Trophoblast cell (in vitro differentiated cells and primary cell): ENCODE measurements at regions not wholly inside any gene's neighbourhood (a gene's known extent, or its start where the extent isn't known, plus 50 kb on each side); places are given as distances from the start of the nearest gene placed in this dataset.

Source experiments
- DNase-seq, 2 donors: peaks; one replicate each; pipeline ENCODE4 v3.0.0-alpha.2; 2016
- H2AFZ ChIP-seq: 2 replicates; pipeline ENCODE4 v1.6.1; 2013; ENCODE audit warnings: low read length, moderate library complexity, mild to moderate bottlenecking; ENCODE audit not compliant: insufficient read depth, poor library complexity
- H2AK5ac ChIP-seq: 2 replicates; pipeline ENCODE4 v1.6.1; 2013; ENCODE audit warnings: mild to moderate bottlenecking, low read length
- H2BK120ac ChIP-seq: 2 replicates; pipeline ENCODE4 v1.6.1; 2013; ENCODE audit warnings: low read length, mild to moderate bottlenecking, moderate library complexity; ENCODE audit not compliant: insufficient read depth, poor library complexity
- H2BK12ac ChIP-seq: 2 replicates; pipeline ENCODE4 v1.6.1; 2013; ENCODE audit warnings: mild to moderate bottlenecking, low read length, moderate library complexity
- H2BK5ac ChIP-seq: 2 replicates; pipeline ENCODE4 v1.6.1; 2013; ENCODE audit warnings: low read length, low read depth, moderate library complexity, mild to moderate bottlenecking; ENCODE audit not compliant: poor library complexity
- H3K14ac ChIP-seq: 2 replicates; pipeline ENCODE4 v1.6.1; 2013; ENCODE audit warnings: mild to moderate bottlenecking, low read length
- H3K18ac ChIP-seq: 2 replicates; pipeline ENCODE4 v1.6.1; 2013; ENCODE audit warnings: mild to moderate bottlenecking, low read length
- H3K23ac ChIP-seq: 2 replicates; pipeline ENCODE4 v1.6.1; 2013; ENCODE audit warnings: low read length
- H3K27ac ChIP-seq: 2 replicates; pipeline ENCODE4 v1.5.1; 2013; ENCODE audit warnings: low read depth, mild to moderate bottlenecking, inconsistent platforms, low read length, moderate library complexity
- H3K27me3 ChIP-seq: 2 replicates; pipeline ENCODE4 v1.6.1; 2013; ENCODE audit warnings: inconsistent platforms, mild to moderate bottlenecking, low read length, moderate library complexity; ENCODE audit not compliant: insufficient read depth
- H3K36me3 ChIP-seq, 2 experiments: 1 replicate in 1 of 2; 2 replicates in 1 of 2; pipeline ENCODE4 v1.6.1; 2013; ENCODE audit warnings: low read length in 2 of 2, mild to moderate bottlenecking in 2 of 2, moderate library complexity in 1 of 2; ENCODE audit not compliant: insufficient read depth in 2 of 2, control insufficient read depth in 1 of 2
- H3K4ac ChIP-seq: 2 replicates; pipeline ENCODE4 v1.6.1; 2013; ENCODE audit warnings: low read depth, mild to moderate bottlenecking, low read length, moderate library complexity
- H3K4me1 ChIP-seq, 2 experiments: 1 replicate in 1 of 2; 2 replicates in 1 of 2; pipeline ENCODE4 v1.6.1; 2013; ENCODE audit warnings: low read length in 2 of 2, mild to moderate bottlenecking in 2 of 2, moderate library complexity in 1 of 2; ENCODE audit not compliant: insufficient read depth in 2 of 2, control insufficient read depth in 1 of 2
- H3K4me2 ChIP-seq: 2 replicates; pipeline ENCODE4 v1.6.1; 2013; ENCODE audit warnings: inconsistent platforms, mild to moderate bottlenecking, low read length, moderate library complexity
- H3K4me3 ChIP-seq: 2 replicates; pipeline ENCODE4 v1.5.1; 2013; ENCODE audit warnings: mild to moderate bottlenecking, low read depth, low read length, inconsistent platforms
- H3K79me1 ChIP-seq: one replicate; pipeline ENCODE4 v1.6.1; 2013; ENCODE audit warnings: low read length
- H3K79me2 ChIP-seq: 2 replicates; pipeline ENCODE4 v1.6.1; 2013; ENCODE audit warnings: low read length, mild to moderate bottlenecking; ENCODE audit not compliant: control insufficient read depth, insufficient read depth, poor library complexity
- H3K9ac ChIP-seq: 2 replicates; pipeline ENCODE4 v1.6.1; 2013; ENCODE audit warnings: mild to moderate bottlenecking, low read length
- H3K9me3 ChIP-seq: 2 replicates; pipeline ENCODE4 v1.6.1; 2013; ENCODE audit warnings: low read depth, mild to moderate bottlenecking, control low read depth, inconsistent platforms, low read length; ENCODE audit not compliant: insufficient read depth
- H4K12ac ChIP-seq: 2 replicates; pipeline ENCODE4 v1.6.1; 2013; ENCODE audit warnings: low read depth, mild to moderate bottlenecking, low read length, moderate library complexity
- H4K8ac ChIP-seq: 2 replicates; pipeline ENCODE4 v1.6.1; 2013; ENCODE audit warnings: low read depth, mild to moderate bottlenecking, low read length, moderate library complexity
- H4K91ac ChIP-seq: one replicate; pipeline ENCODE4 v1.6.1; 2013; ENCODE audit warnings: low read depth, mild to moderate bottlenecking, low read length, moderate library complexity
- WGBS: extraction: QIAGEN DNeasy Blood & Tissue Kit; methylation state at CpG from one replicate; pipeline ENCODE4 v1.1.7; 2013; ENCODE audit warnings: missing lambda C conversion rate; ENCODE audit not compliant: insufficient read length, insufficient coverage; ENCODE audit errors: extremely low coverage; 5-methylcytosine and 5-hydroxymethylcytosine counted together

- Histone ChIP-seq H2BK5ac (no peak overlapping the region), H4K12ac (no peak overlapping the region), H3K36me3 (no peaks in the 10 kb centered on the region), H4K91ac (no peak overlapping the region), H3K14ac (no peak overlapping the region), H3K4me2 (no peak overlapping the region), H3K27ac (no peak overlapping the region), H3K4ac (no peak overlapping the region), H3K23ac (no peak overlapping the region), H2BK120ac (no peak overlapping the region), H3K4me1 (no peaks in the 10 kb centered on the region), H3K4me3 (no peak overlapping the region), H3K9me3 (peaks cover 2% of the 10 kb centered on the region), H3K79me2 (no peaks in the 10 kb centered on the region), H2AFZ (no peak overlapping the region), H4K8ac (no peak overlapping the region), H3K79me1 (no peaks in the 10 kb centered on the region), H2BK12ac (no peak overlapping the region), H3K9ac (no peak overlapping the region), H3K27me3 (no peaks in the 10 kb centered on the region), H3K18ac (no peak overlapping the region), H2AK5ac (no peak overlapping the region)
- WGBS = no CpG with 5 or more reads among the region's 3 CpGs
- no peak for DNase-seq
Measured at GRCh38 chr1:61572046-61572445, 152.9 kb downstream of the TM2D1 start.

- no peak overlapping the region for H3K9ac ChIP-seq
- H3K4me3 ChIP-seq = no peak overlapping the region
- no peak for DNase-seq
- no peak overlapping the region for H3K4me2 ChIP-seq
- H2BK5ac ChIP-seq = no peak overlapping the region
- no peak overlapping the region for H3K27ac ChIP-seq
- no peak overlapping the region for H3K4ac ChIP-seq
- no peak overlapping the region for H3K18ac ChIP-seq
- no peak overlapping the region for H4K12ac ChIP-seq
- H3K23ac ChIP-seq = no peak overlapping the region
- no peak overlapping the region for H4K8ac ChIP-seq
- H2BK12ac ChIP-seq = no peak overlapping the region
- WGBS = no CpG with 5 or more reads among the region's 1 CpG
- H3K36me3 ChIP-seq = no peaks in the 10 kb centered on the region
- H4K91ac ChIP-seq = no peak overlapping the region
- no peaks in the 10 kb centered on the region for H3K4me1 ChIP-seq
- no peaks in the 10 kb centered on the region for H3K79me2 ChIP-seq
- no peaks in the 10 kb centered on the region for H3K79me1 ChIP-seq
- H2AK5ac ChIP-seq = no peak overlapping the region
- peaks cover 9% of the 10 kb centered on the region for H3K9me3 ChIP-seq
- H2BK120ac ChIP-seq = no peak overlapping the region
- H3K14ac ChIP-seq = no peak overlapping the region
- no peak overlapping the region for H2AFZ ChIP-seq
- H3K27me3 ChIP-seq = no peaks in the 10 kb centered on the region
Measured at GRCh38 chr1:61570191-61570590, 154.8 kb downstream of the TM2D1 start.

GRCh38 chr1:61569303-61569621 is 155.7 kb downstream of the TM2D1 start:
- Histone ChIP-seq H4K12ac (no peak overlapping the region), H2BK12ac (no peak overlapping the region), H3K9me3 (peaks cover 9% of the 10 kb centered on the region), H3K4me2 (no peak overlapping the region), H3K14ac (no peak overlapping the region), H4K8ac (no peak overlapping the region), H4K91ac (no peak overlapping the region), H3K36me3 (no peaks in the 10 kb centered on the region), H3K9ac (no peak overlapping the region), H3K4me1 (no peaks in the 10 kb centered on the region), H3K79me2 (no peaks in the 10 kb centered on the region), H2BK120ac (no peak overlapping the region), H3K27ac (no peak overlapping the region), H3K18ac (no peak overlapping the region), H2AK5ac (no peak overlapping the region), H3K79me1 (no peaks in the 10 kb centered on the region), H3K4ac (no peak overlapping the region), H2AFZ (no peak overlapping the region), H3K4me3 (no peak overlapping the region), H2BK5ac (no peak overlapping the region), H3K23ac (no peak overlapping the region), H3K27me3 (no peaks in the 10 kb centered on the region)
- no peak for DNase-seq
- no CpG with 5 or more reads among the region's 2 CpGs for WGBS

- no peak overlapping the region for H3K18ac ChIP-seq
- H3K79me1 ChIP-seq = no peaks in the 10 kb centered on the region
- H3K27ac ChIP-seq = no peak overlapping the region
- H4K12ac ChIP-seq = no peak overlapping the region
- no peak overlapping the region for H2BK5ac ChIP-seq
- H3K4me1 ChIP-seq = no peaks in the 10 kb centered on the region
- no peaks in the 10 kb centered on the region for H3K27me3 ChIP-seq
- no peak overlapping the region for H3K23ac ChIP-seq
- H3K4me3 ChIP-seq = no peak overlapping the region
- H3K9ac ChIP-seq = no peak overlapping the region
- no peak overlapping the region for H2AK5ac ChIP-seq
- no peaks in the 10 kb centered on the region for H3K79me2 ChIP-seq
- H2BK12ac ChIP-seq = no peak overlapping the region
- no peak for DNase-seq
- H2BK120ac ChIP-seq = no peak overlapping the region
- H3K9me3 ChIP-seq = peaks cover 9% of the 10 kb centered on the region
- no CpG with 5 or more reads among the region's 5 CpGs for WGBS
- no peak overlapping the region for H4K8ac ChIP-seq
- H3K14ac ChIP-seq = no peak overlapping the region
- H3K4me2 ChIP-seq = no peak overlapping the region
- no peaks in the 10 kb centered on the region for H3K36me3 ChIP-seq
- no peak overlapping the region for H2AFZ ChIP-seq
- no peak overlapping the region for H3K4ac ChIP-seq
- H4K91ac ChIP-seq = no peak overlapping the region
Measured at GRCh38 chr1:61568460-61569302, 156.3 kb downstream of the TM2D1 start.
